Transverse colon (tissue), 4 donors: ENCODE measurements at regions not wholly inside any gene's neighbourhood (a gene's known extent, or its start where the extent isn't known, plus 50 kb on each side); places are given as distances from the start of the nearest gene placed in this dataset.

Experiments used
- DNase-seq: peaks from one replicate; pipeline ENCODE4 v3.0.0-alpha.2; 2019
- H3K27ac ChIP-seq, 4 donors: fragments of 200-600 bp; sonication (generic); 2 replicates each; pipeline ENCODE4 v1.5.1; 2016 to 2018; ENCODE audit warnings: inconsistent platforms in 4 of 4
- H3K27me3 ChIP-seq: fragments of 200-600 bp; sonication (generic); 2 replicates; pipeline ENCODE4 v1.5.1; 2017; ENCODE audit warnings: inconsistent platforms
- H3K36me3 ChIP-seq, 4 donors: fragments of 200-600 bp; sonication (generic); 2 replicates each; pipeline ENCODE4 v1.5.1; 2017 to 2019; ENCODE audit warnings: inconsistent platforms in 4 of 4
- H3K4me1 ChIP-seq, 4 donors: fragments of 200-600 bp; sonication (generic); 2 replicates each; pipeline ENCODE4 v1.5.1; 2017 to 2020; ENCODE audit warnings: inconsistent platforms in 4 of 4
- H3K4me3 ChIP-seq, 4 donors: fragments of 200-600 bp; sonication (generic); 1 replicate in 1 of 4; 2 replicates in 3 of 4; pipeline versions ENCODE4 v1.5.1 to v1.6.1; 2017 to 2019; ENCODE audit warnings: inconsistent platforms in 4 of 4
- H3K9me3 ChIP-seq, 2 donors: fragments of 200-600 bp; sonication (generic); 2 replicates each; pipeline ENCODE4 v1.5.1; 2017 to 2019; ENCODE audit warnings: inconsistent platforms in 2 of 2
- CTCF ChIP-seq, 5 experiments: fragments of 200-600 bp in 3 of 5; fragments of 450-650 bp in 2 of 5; sonication (generic) in 3 of 5; IDR thresholded peaks; 1 replicate in 2 of 5; 2 replicates in 3 of 5; pipeline ENCODE4 v1.5.1; 2016 to 2017; ENCODE audit warnings: antibody characterized with exemption in 5 of 5, inconsistent platforms in 3 of 5, mild to moderate bottlenecking in 2 of 5, moderate library complexity in 1 of 5
- EP300 ChIP-seq: sonication (generic); formaldehyde crosslinking; IDR thresholded peaks from one replicate; pipeline ENCODE4 v1.6.1; 2017; ENCODE audit warnings: antibody characterized with exemption, low read depth
- POLR2A ChIP-seq: fragments of 450-650 bp; IDR thresholded peaks from one replicate; pipeline ENCODE4 v1.6.1; 2016; ENCODE audit warnings: antibody characterized with exemption, mild to moderate bottlenecking, moderate library complexity
- POLR2AphosphoS5 ChIP-seq, 3 donors: sonication (generic); formaldehyde crosslinking; IDR thresholded peaks; one replicate each; pipeline ENCODE4 v1.6.1; 2016; ENCODE audit warnings: antibody characterized with exemption in 3 of 3
- WGBS, 2 donors: methylation state at CpG; one replicate each; pipeline ENCODE4 v1.1.5; 2018; ENCODE audit warnings: low coverage in 1 of 2; 5-methylcytosine and 5-hydroxymethylcytosine counted together
- in situ Hi-C, 4 donors: fragments of 200-750 bp; cut with MboI; loops; one replicate each; pipeline versions ENCODE4 v1.15.0 to v1.15.1; 2017; ENCODE audit warnings: low sequenced_read_pairs in 3 of 4, low pct_ligation_motif_present in 1 of 4, low pct_unique_long_range_greater_than_20kb in 1 of 4
- intact Hi-C: fragments of 100-400 bp; cut with DNase I; formaldehyde crosslinking; loops from one replicate; pipeline ENCODE4 v1.15.1; 2023; ENCODE audit warnings: low total_unique reads

GRCh38 chr7:72493850-72494661 lies 81.9 kb upstream of the CALN1 start:
- H3K36me3 ChIP-seq = no peaks in the 10 kb centered on the region
- no peaks in the 10 kb centered on the region for H3K27me3 ChIP-seq
- 43% methylated on average over 17 of the region's 17 CpGs; no CpG with 5 or more reads in 1 of the 2 donors for WGBS, 2 donors
- in situ Hi-C loops (no loop called here), intact Hi-C loops (no loop called here)
- H3K9me3 ChIP-seq = peaks cover 10 to 14% of the 10 kb centered on the region in 2 donors
- no peak overlapping the region for H3K4me3 ChIP-seq
- no peaks in the 10 kb centered on the region for H3K4me1 ChIP-seq
- TF ChIP-seq EP300 (no peak), CTCF (IDR thresholded peaks at IDR 0.05) (peak; percentile 24 to 64 (median 56))
- DNase-seq = peak; percentile 62
- no peak overlapping the region for H3K27ac ChIP-seq

- Histone ChIP-seq H3K9me3 (no peaks in the 10 kb centered on the region), H3K4me1 (no peaks in the 10 kb centered on the region), H3K27ac (no peak overlapping the region), H3K36me3 (no peaks in the 10 kb centered on the region), H3K27me3 (no peaks in the 10 kb centered on the region), H3K4me3 (no peak overlapping the region)
- TF ChIP-seq EP300 (no peak), POLR2AphosphoS5 (IDR thresholded peaks at IDR 0.05) (no peak), POLR2A (no peak), CTCF (IDR thresholded peaks at IDR 0.05) (no peak)
- intact Hi-C loops = no loop called here
- in situ Hi-C loops = no loop called here
- no peak for DNase-seq
- 75 to 82% methylated on average over 2 to 12 of the region's 12 CpGs for WGBS, 2 donors
Measured at GRCh38 chr7:72492461-72493065, 80.4 kb upstream of the CALN1 start.

GRCh38 chr7:72490301-72490700 lies 78.2 kb upstream of the CALN1 start:
- Histone ChIP-seq H3K36me3 (no peaks in the 10 kb centered on the region), H3K9me3 (no peaks in the 10 kb centered on the region), H3K4me3 (no peak overlapping the region), H3K4me1 (no peaks in the 10 kb centered on the region), H3K27me3 (no peaks in the 10 kb centered on the region), H3K27ac (no peak overlapping the region)
- DNase-seq = no peak
- intact Hi-C loops = no loop called here
- in situ Hi-C loops = no loop called here
- 58 to 81% methylated on average over 2 to 6 of the region's 6 CpGs for WGBS, 2 donors
- no peak for TF ChIP-seq CTCF (IDR thresholded peaks at IDR 0.05)
- TF ChIP-seq POLR2AphosphoS5 (IDR thresholded peaks at IDR 0.05) = no peak
- TF ChIP-seq POLR2A = no peak
- no peak for TF ChIP-seq EP300

GRCh38 chr7:72481934-72482333 lies 69.8 kb upstream of the CALN1 start:
- WGBS, 2 donors = 54 to 58% methylated on average over 1 of the region's 1 CpG
- no peak for TF ChIP-seq POLR2A
- no peak for TF ChIP-seq CTCF (IDR thresholded peaks at IDR 0.05)
- TF ChIP-seq EP300 = no peak
- no peak for TF ChIP-seq POLR2AphosphoS5 (IDR thresholded peaks at IDR 0.05)
- DNase-seq = no peak
- Histone ChIP-seq H3K4me3 (no peak overlapping the region), H3K9me3 (no peaks in the 10 kb centered on the region), H3K4me1 (no peaks in the 10 kb centered on the region), H3K36me3 (no peaks in the 10 kb centered on the region), H3K27ac (no peak overlapping the region), H3K27me3 (no peaks in the 10 kb centered on the region)
- intact Hi-C loops (no loop called here), in situ Hi-C loops (no loop called here)
